HCT116 (cell line): ENCODE measurements at regions not wholly inside any gene's neighbourhood (a gene's known extent, or its start where the extent isn't known, plus 50 kb on each side); places are given as distances from the start of the nearest gene placed in this dataset.

Source experiments
- ATAC-seq: fragments of 200-7000 bp; cut with Tn5 transposase; 2 replicates; pipeline ENCODE4 v1.9.1; 2020; ENCODE audit warnings: mild to moderate bottlenecking, moderate library complexity
- BruUV-seq: library from RNA; stranded (reverse); fragments of 400-500 nt; replicated peaks from 2 replicates; lab custom pipeline; 2021; lab: Mats Ljungman, UMichigan
- CTCF ChIA-PET: fragments of 300-600 bp; sonication (Branson Sonifier 250); formaldehyde crosslinking; loops from one replicate; lab custom pipeline; 2021; ENCODE audit warnings: antibody characterized with exemption; lab: Charles Lee
- POLR2A ChIA-PET: fragments of 300-600, 350-600 bp; sonication (Branson Sonifier 250); formaldehyde crosslinking; loops from one replicate; lab custom pipeline; 2021; ENCODE audit warnings: antibody characterized with exemption; lab: Charles Lee
- RAD21 ChIA-PET, 2 experiments: fragments of 300-600 bp; sonication (Branson Sonifier 250); formaldehyde crosslinking; loops; one replicate each; lab custom pipeline; 2023; ENCODE audit warnings: low total read pairs in 2 of 2; ENCODE audit not compliant: uncharacterized antibody in 2 of 2, unreplicated experiment in 2 of 2, low non-redundant PET in 1 of 2; lab: Charles Lee
- DNase-seq: peaks from one replicate; pipeline ENCODE4 v3.0.0-alpha.2; 2010; ENCODE audit warnings: low read depth, low spot score
- H2AFZ ChIP-seq: fragments of 200-600 bp; shearing (Covaris generic), sonication (generic); 2 replicates; pipeline ENCODE4 v1.6.1; 2017; ENCODE audit warnings: low read depth, mixed run types, mixed read lengths, antibody characterized with exemption, low read length; ENCODE audit not compliant: poor library complexity, severe bottlenecking
- H3K27ac ChIP-seq: 2 replicates; pipeline ENCODE4 v1.5.1; 2012; ENCODE audit warnings: low read depth, low read length
- H3K27me3 ChIP-seq: fragments of 200-600 bp; sonication (generic); 2 replicates; pipeline ENCODE4 v1.6.1; 2016; ENCODE audit warnings: mixed run types, low read length, mixed read lengths; ENCODE audit not compliant: insufficient read depth
- H3K36me3 ChIP-seq, 2 experiments: fragments of 200-500 bp in 1 of 2; fragments of 200-600 bp in 1 of 2; sonication (Bioruptor generic) in 1 of 2; sonication (generic) in 1 of 2; 2 replicates each; pipeline versions ENCODE4 v1.5.1 to v1.6.1; 2014 to 2016; ENCODE audit warnings: low read length in 2 of 2, inconsistent platforms in 1 of 2, mixed read lengths in 1 of 2, mixed run types in 1 of 2; ENCODE audit not compliant: insufficient read depth in 2 of 2, control insufficient read depth in 1 of 2
- H3K4me1 ChIP-seq, 2 experiments: fragments of 200-600 bp in 1 of 2; sonication (generic) in 1 of 2; 2 replicates each; pipeline versions ENCODE4 v1.5.1 to v1.6.1; 2012 to 2017; ENCODE audit warnings: low read length in 2 of 2, inconsistent platforms in 1 of 2, mild to moderate bottlenecking in 1 of 2, mixed read lengths in 1 of 2, mixed run types in 1 of 2, moderate library complexity in 1 of 2; ENCODE audit not compliant: insufficient read depth in 2 of 2, control insufficient read depth in 1 of 2
- H3K4me2 ChIP-seq: fragments of 200-600 bp; sonication (generic); 2 replicates; pipeline ENCODE4 v1.6.1; 2017; ENCODE audit warnings: mixed run types, low read length, mixed read lengths
- H3K4me3 ChIP-seq, 2 experiments: fragments of 200-600 bp in 1 of 2; sonication (generic) in 1 of 2; replicated peaks in 1 of 2; 2 replicates each; pipeline ENCODE4 v1.5.1; 2011 to 2016; ENCODE audit warnings: low read length in 2 of 2, control low read depth in 1 of 2, low read depth in 1 of 2, mild to moderate bottlenecking in 1 of 2, mixed read lengths in 1 of 2, mixed run types in 1 of 2
- H3K79me2 ChIP-seq: fragments of 200-600 bp; sonication (generic); 2 replicates; pipeline ENCODE4 v1.6.1; 2017; ENCODE audit warnings: mild to moderate bottlenecking, mixed run types, low read length, moderate library complexity, mixed read lengths; ENCODE audit not compliant: insufficient read depth
- H3K9ac ChIP-seq: fragments of 200-600 bp; sonication (generic); 2 replicates; pipeline ENCODE4 v1.6.1; 2016; ENCODE audit warnings: low read length, mixed read lengths
- H3K9me2 ChIP-seq: fragments of 200-600 bp; sonication (generic), shearing (Covaris generic); 2 replicates; pipeline ENCODE4 v1.6.1; 2017; ENCODE audit warnings: mixed run types, mild to moderate bottlenecking, moderate library complexity; ENCODE audit not compliant: insufficient read depth
- H3K9me3 ChIP-seq, 2 experiments: fragments of 200-500 bp in 1 of 2; fragments of 200-600 bp in 1 of 2; sonication (Bioruptor generic) in 1 of 2; sonication (generic) in 1 of 2; 2 replicates each; pipeline ENCODE4 v1.6.1; 2014 to 2017; ENCODE audit warnings: low read length in 2 of 2, mixed read lengths in 2 of 2, inconsistent platforms in 1 of 2, low read depth in 1 of 2, mild to moderate bottlenecking in 1 of 2, mixed run types in 1 of 2, moderate library complexity in 1 of 2; ENCODE audit not compliant: control insufficient read depth in 1 of 2, insufficient read depth in 1 of 2
- H4K20me1 ChIP-seq: fragments of 200-600 bp; sonication (generic), shearing (Covaris generic); 2 replicates; pipeline ENCODE4 v1.6.1; 2017; ENCODE audit warnings: mixed run types, mild to moderate bottlenecking, moderate library complexity; ENCODE audit not compliant: insufficient read depth
- ATF3 ChIP-seq: IDR thresholded peaks from 2 replicates; pipeline ENCODE4 v1.6.1; 2012
- CEBPB ChIP-seq: IDR thresholded peaks from 2 replicates; pipeline ENCODE4 v1.6.1; 2012; ENCODE audit warnings: low read depth
- EZH2phosphoT487 ChIP-seq: fragments of 200-600 bp; IDR thresholded peaks from 2 replicates; pipeline ENCODE4 v1.6.1; 2018; ENCODE audit warnings: antibody characterized with exemption, borderline replicate concordance
- JUND ChIP-seq: IDR thresholded peaks from 2 replicates; pipeline ENCODE4 v1.6.1; 2012
- POLR2AphosphoS5 ChIP-seq: IDR thresholded peaks from 2 replicates; pipeline ENCODE4 v1.6.1; 2011; ENCODE audit warnings: mild to moderate bottlenecking, low read depth, low read length, moderate library complexity
- RAD21 ChIP-seq: IDR thresholded peaks from 2 replicates; pipeline ENCODE4 v1.6.1; 2012; ENCODE audit warnings: low read depth, mild to moderate bottlenecking
- REST ChIP-seq: IDR thresholded peaks from 2 replicates; pipeline ENCODE4 v1.6.1; 2012; ENCODE audit warnings: low read depth
- SIN3A ChIP-seq: IDR thresholded peaks from 2 replicates; pipeline ENCODE4 v1.6.1; 2012; ENCODE audit warnings: low read depth
- SP1 ChIP-seq: IDR thresholded peaks from 2 replicates; pipeline ENCODE4 v1.6.1; 2012; ENCODE audit warnings: low read depth
- TCF7L2 ChIP-seq: IDR thresholded peaks from 2 replicates; pipeline ENCODE4 v1.7.0; 2011; ENCODE audit warnings: borderline replicate concordance, inconsistent platforms; ENCODE audit not compliant: insufficient read depth, insufficient read length; ENCODE audit errors: extremely low read depth
- ZFX ChIP-seq: fragments of 450-650 bp; IDR thresholded peaks from 2 replicates; pipeline ENCODE4 v1.6.1; 2017
- ZNF274 ChIP-seq: fragments of 200-500 bp; sonication (Bioruptor generic); IDR thresholded peaks from 2 replicates; pipeline ENCODE4 v1.6.1; 2014; ENCODE audit warnings: mild to moderate bottlenecking, low read depth, low read length, inconsistent platforms
- intact Hi-C: fragments of 100-400 bp; cut with micrococcal nuclease; formaldehyde crosslinking; loops from 2 replicates; pipeline ENCODE4 v1.10.0; 2022

- no peak for DNase-seq
These were observed 285.9 kb downstream of the BMP4 start for GRCh38 chr14:53670701-53671100.

More at GRCh38 chr14:53670701-53671100, 285.9 kb downstream of the BMP4 start:
- Histone ChIP-seq H3K79me2 (no peaks in the 10 kb centered on the region), H3K4me2 (no peak overlapping the region), H3K9me2 (no peaks in the 10 kb centered on the region), H3K27me3 (no peaks in the 10 kb centered on the region), H3K9me3 (no peaks in the 10 kb centered on the region), H3K4me3 (no peak overlapping the region), H4K20me1 (no peaks in the 10 kb centered on the region), H2AFZ (no peak overlapping the region), H3K36me3 (no peaks in the 10 kb centered on the region)
- intact Hi-C loops, result no loop called here
- ChIA-PET CTCF (no interaction called here), RAD21 (no interaction called here), POLR2A (no interaction called here)
- no TSS peak for BruUV-seq
- TF ChIP-seq POLR2AphosphoS5 (no peak), REST (no peak), ZNF274 (no peak), SIN3A (no peak), EZH2phosphoT487 (no peak), CEBPB (no peak), ZFX (no peak), ATF3 (no peak), TCF7L2 (no peak), SP1 (no peak), RAD21 (no peak), JUND (no peak)
- TF ChIP-seq, all 23 proteins: peak for 0
- no peak for ATAC-seq
- H3K27ac ChIP-seq, result no peak overlapping the region
- H3K4me1 ChIP-seq, result no peaks in the 10 kb centered on the region
- H3K9ac ChIP-seq, result no peak overlapping the region
